ENCODE measurements at regions not wholly inside any gene's neighbourhood (a gene's known extent, or its start where the extent isn't known, plus 50 kb on each side); places are given as distances from the start of the nearest gene placed in this dataset.

GRCh38 chr16:51916231-51916630, 630.7 kb downstream of the TOX3 start:
- H3K9me3 ChIP-seq = no peaks in the 10 kb centered on the region
- no peak for TF ChIP-seq CTCF (IDR thresholded peaks at IDR 0.05)
- H3K27ac ChIP-seq = no peak overlapping the region
- no peaks in the 10 kb centered on the region for H3K27me3 ChIP-seq
- H3K4me1 ChIP-seq (ENCODE audit: control insufficient read depth in 1 of 2, insufficient read depth in 1 of 2, low read depth in 1 of 2, low read length in 1 of 2) = no peaks in the 10 kb centered on the region
- no peak overlapping the region for H3K4me3 ChIP-seq (ENCODE audit: low read depth in 1 of 2, low read length in 1 of 2)
- no peaks in the 10 kb centered on the region for H3K36me3 ChIP-seq

- Histone ChIP-seq H3K4me1 (ENCODE audit: control insufficient read depth in 1 of 2, insufficient read depth in 1 of 2, low read depth in 1 of 2, low read length in 1 of 2) (no peaks in the 10 kb centered on the region), H3K36me3 (no peaks in the 10 kb centered on the region), H3K27me3 (no peaks in the 10 kb centered on the region), H3K9me3 (no peaks in the 10 kb centered on the region), H3K4me3 (ENCODE audit: low read depth in 1 of 2, low read length in 1 of 2) (no peak overlapping the region), H3K27ac (no peak overlapping the region)
- TF ChIP-seq CTCF (IDR thresholded peaks at IDR 0.05) = no peak
Measured at GRCh38 chr16:51907680-51908079, 639.3 kb downstream of the TOX3 start.

GRCh38 chr16:51900221-51900780, 646.6 kb downstream of the TOX3 start:
- H3K9me3 ChIP-seq = no peaks in the 10 kb centered on the region
- H3K27ac ChIP-seq = no peak overlapping the region
- H3K4me1 ChIP-seq (ENCODE audit: control insufficient read depth in 1 of 2, insufficient read depth in 1 of 2, low read depth in 1 of 2, low read length in 1 of 2) = no peaks in the 10 kb centered on the region
- no peak for TF ChIP-seq CTCF (IDR thresholded peaks at IDR 0.05)
- H3K27me3 ChIP-seq = no peaks in the 10 kb centered on the region
- H3K36me3 ChIP-seq = no peaks in the 10 kb centered on the region
- no peak overlapping the region for H3K4me3 ChIP-seq (ENCODE audit: low read depth in 1 of 2, low read length in 1 of 2)

- no peaks in the 10 kb centered on the region for H3K27me3 ChIP-seq
- TF ChIP-seq CTCF (IDR thresholded peaks at IDR 0.05) = no peak
- no peak overlapping the region for H3K4me3 ChIP-seq (ENCODE audit: low read depth in 1 of 2, low read length in 1 of 2)
- H3K9me3 ChIP-seq = no peaks in the 10 kb centered on the region
- no peak overlapping the region for H3K27ac ChIP-seq
- H3K4me1 ChIP-seq (ENCODE audit: control insufficient read depth in 1 of 2, insufficient read depth in 1 of 2, low read depth in 1 of 2, low read length in 1 of 2) = no peaks in the 10 kb centered on the region
- H3K36me3 ChIP-seq = no peaks in the 10 kb centered on the region
Measured at GRCh38 chr16:51898872-51899271, 648.1 kb downstream of the TOX3 start.

GRCh38 chr16:51896013-51896412, 650.9 kb downstream of the TOX3 start:
- no peak for TF ChIP-seq CTCF (IDR thresholded peaks at IDR 0.05)
- H3K36me3 ChIP-seq = no peaks in the 10 kb centered on the region
- H3K4me3 ChIP-seq (ENCODE audit: low read depth in 1 of 2, low read length in 1 of 2) = no peak overlapping the region
- H3K4me1 ChIP-seq (ENCODE audit: control insufficient read depth in 1 of 2, insufficient read depth in 1 of 2, low read depth in 1 of 2, low read length in 1 of 2) = no peaks in the 10 kb centered on the region
- no peaks in the 10 kb centered on the region for H3K9me3 ChIP-seq
- no peak overlapping the region for H3K27ac ChIP-seq
- no peaks in the 10 kb centered on the region for H3K27me3 ChIP-seq
